ENCODE measurements at regions not wholly inside any gene's neighbourhood (a gene's known extent, or its start where the extent isn't known, plus 50 kb on each side); places are given as distances from the start of the nearest gene placed in this dataset.
"Not testable (repeated sequence)": the region's sequence is repeated elsewhere in the genome, so short reads cannot be mapped to it uniquely, and the experiment has no call there.

GRCh38 chr4:18417651-18418050 is 396.1 kb upstream of the LCORL start:
- intact Hi-C loops (cut with DNase I); H3K9ac ChIP-seq (ENCODE audit: low read length in 3 of 3); H3K36me3 ChIP-seq (ENCODE audit: control insufficient read depth in 2 of 3, insufficient read depth in 3 of 3, low read length in 3 of 3); H3K4me1 ChIP-seq (ENCODE audit: control insufficient read depth in 2 of 3, insufficient read depth in 2 of 3, low read depth in 1 of 3, low read length in 3 of 3); DNase-seq; H3K27me3 ChIP-seq (ENCODE audit: control insufficient read depth, insufficient read depth, low read length); H3K27ac ChIP-seq (ENCODE audit: low read depth in 2 of 2, low read length in 2 of 2); H3K4me3 ChIP-seq (ENCODE audit: low read length in 3 of 3); H3K9me3 ChIP-seq (ENCODE audit: control insufficient read depth in 2 of 3, insufficient read depth in 1 of 3, low read length in 3 of 3); FAIRE-seq: not testable (repeated sequence)

- no peak overlapping the region for H3K27ac ChIP-seq (ENCODE audit: low read depth in 2 of 2, low read length in 2 of 2)
- H3K4me1 ChIP-seq (ENCODE audit: control insufficient read depth in 2 of 3, insufficient read depth in 2 of 3, low read depth in 1 of 3, low read length in 3 of 3): no peaks in the 10 kb centered on the region
- TF ChIP-seq CTCF (IDR thresholded peaks at IDR 0.05; ENCODE audit: borderline replicate concordance, extremely low read depth, insufficient read depth): no peak
- H3K27me3 ChIP-seq (ENCODE audit: control insufficient read depth, insufficient read depth, low read length): no peaks in the 10 kb centered on the region
- FAIRE-seq: no peak
- no peak overlapping the region for H3K9ac ChIP-seq (ENCODE audit: low read length in 3 of 3)
- DNase-seq: no peak
- intact Hi-C loops (cut with DNase I): no loop called here
- H3K4me3 ChIP-seq (ENCODE audit: low read length in 3 of 3): no peak overlapping the region
- H3K9me3 ChIP-seq (ENCODE audit: control insufficient read depth in 2 of 3, insufficient read depth in 1 of 3, low read length in 3 of 3): no peaks in the 10 kb centered on the region
- H3K36me3 ChIP-seq (ENCODE audit: control insufficient read depth in 2 of 3, insufficient read depth in 3 of 3, low read length in 3 of 3): no peaks in the 10 kb centered on the region
Observed at GRCh38 chr4:18406264-18406663, 384.7 kb upstream of the LCORL start.

GRCh38 chr4:18405054-18405453 is 383.5 kb upstream of the LCORL start:
- H3K27ac ChIP-seq (ENCODE audit: low read depth in 2 of 2, low read length in 2 of 2): no peak overlapping the region
- H3K9ac ChIP-seq (ENCODE audit: low read length in 3 of 3): no peak overlapping the region
- intact Hi-C loops (cut with DNase I): no loop called here
- H3K4me1 ChIP-seq (ENCODE audit: control insufficient read depth in 2 of 3, insufficient read depth in 2 of 3, low read depth in 1 of 3, low read length in 3 of 3): no peaks in the 10 kb centered on the region
- DNase-seq: no peak
- no peaks in the 10 kb centered on the region for H3K27me3 ChIP-seq (ENCODE audit: control insufficient read depth, insufficient read depth, low read length)
- H3K36me3 ChIP-seq (ENCODE audit: control insufficient read depth in 2 of 3, insufficient read depth in 3 of 3, low read length in 3 of 3): no peaks in the 10 kb centered on the region
- no peak overlapping the region for H3K4me3 ChIP-seq (ENCODE audit: low read length in 3 of 3)
- no peak for FAIRE-seq
- TF ChIP-seq CTCF (IDR thresholded peaks at IDR 0.05; ENCODE audit: borderline replicate concordance, extremely low read depth, insufficient read depth): no peak
- H3K9me3 ChIP-seq (ENCODE audit: control insufficient read depth in 2 of 3, insufficient read depth in 1 of 3, low read length in 3 of 3): no peaks in the 10 kb centered on the region

- intact Hi-C loops (cut with DNase I): no loop called here
- no peak for TF ChIP-seq CTCF (IDR thresholded peaks at IDR 0.05; ENCODE audit: borderline replicate concordance, extremely low read depth, insufficient read depth)
- Histone ChIP-seq H3K4me1 (ENCODE audit: control insufficient read depth in 2 of 3, insufficient read depth in 2 of 3, low read depth in 1 of 3, low read length in 3 of 3) (no peaks in the 10 kb centered on the region), H3K36me3 (ENCODE audit: control insufficient read depth in 2 of 3, insufficient read depth in 3 of 3, low read length in 3 of 3) (no peaks in the 10 kb centered on the region), H3K9me3 (ENCODE audit: control insufficient read depth in 2 of 3, insufficient read depth in 1 of 3, low read length in 3 of 3) (no peaks in the 10 kb centered on the region), H3K4me3 (ENCODE audit: low read length in 3 of 3) (no peak overlapping the region), H3K27ac (ENCODE audit: low read depth in 2 of 2, low read length in 2 of 2) (no peak overlapping the region), H3K9ac (ENCODE audit: low read length in 3 of 3) (no peak overlapping the region), H3K27me3 (ENCODE audit: control insufficient read depth, insufficient read depth, low read length) (no peaks in the 10 kb centered on the region)
- DNase-seq: no peak
- FAIRE-seq: no peak
Observed at GRCh38 chr4:18404642-18405041, 383.1 kb upstream of the LCORL start.

All from kidney (tissue), 13 donors.